Heart left ventricle (tissue), 13 donors: ENCODE measurements at regions not wholly inside any gene's neighbourhood (a gene's known extent, or its start where the extent isn't known, plus 50 kb on each side); places are given as distances from the start of the nearest gene placed in this dataset.

Source experiments
- POLR2A ChIP-seq, 2 donors: fragments of 450-650 bp; IDR thresholded peaks; one replicate each; pipeline ENCODE4 v1.6.1; 2017; ENCODE audit warnings: antibody characterized with exemption in 2 of 2, mild to moderate bottlenecking in 2 of 2, moderate library complexity in 2 of 2
- TF ChIP-seq, protein P1 (sequence below), 12 donors: fragments of 200-600 bp; sonication (generic) in 4 of 12; IDR thresholded peaks; one replicate each; pipeline versions ENCODE4 v1.5.0 to v1.8.0; 2018 to 2022; ENCODE audit warnings: antibody characterized with exemption in 12 of 12, mild to moderate bottlenecking in 5 of 12
- donor health status: ischemic (EF 13 %, LVEDD 7.1; RV severe dilation, severe dysfunction).
- donor health status: DM: no; HTN: yes; CAD: no.
- donor health status: DM: no; HTN: no; CAD: no.
- donor health status: ischemic (EF 25% LVEDD 6.9; RV normal size, moderate dysfunction).
- donor health status: ischemic (EF 25% LVEDD 5.7; RV mildly dilated, moderate dysfunction).
- donor health status: ischemic (EF 35%, LVEDD 5.7; RV mildly dilated, moderate dysfunction).
- donor health status: nonischemic (EF 11% LVEDD 7.7; RV severe dilation, severe dysfunction).
- donor health status: DM: yes; HTN: yes; CAD: no.
- donor health status: PGD.
- donor health status: ischemic (EF 29% LVEDD 5.4; RV normal size, mild dysfunction).
- donor health status: nonischemic (EF 23%, LVEDD 6.1; RV moderate dilation, normal function).

DNA sequence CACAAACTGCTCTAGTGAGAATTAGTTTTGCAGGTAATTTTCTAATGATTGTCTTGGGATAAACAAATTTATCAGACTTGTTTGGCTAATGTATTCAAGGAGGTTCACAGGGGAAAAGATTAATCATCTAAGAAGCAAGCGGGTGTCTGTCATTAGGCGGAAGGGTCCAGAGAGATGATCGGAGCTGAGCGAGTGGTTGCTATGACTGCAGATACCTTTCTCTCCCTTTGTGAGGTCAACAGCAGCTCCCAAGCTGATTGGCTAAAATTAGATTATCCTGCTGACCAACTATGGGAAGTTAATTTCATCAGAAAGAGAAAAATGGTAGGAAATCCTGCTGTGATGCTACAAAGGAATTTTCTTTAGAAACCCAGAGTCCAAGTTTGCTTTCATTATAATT is 276.0 kb downstream of the SOX2 start:
- TF ChIP-seq, protein P1, sequence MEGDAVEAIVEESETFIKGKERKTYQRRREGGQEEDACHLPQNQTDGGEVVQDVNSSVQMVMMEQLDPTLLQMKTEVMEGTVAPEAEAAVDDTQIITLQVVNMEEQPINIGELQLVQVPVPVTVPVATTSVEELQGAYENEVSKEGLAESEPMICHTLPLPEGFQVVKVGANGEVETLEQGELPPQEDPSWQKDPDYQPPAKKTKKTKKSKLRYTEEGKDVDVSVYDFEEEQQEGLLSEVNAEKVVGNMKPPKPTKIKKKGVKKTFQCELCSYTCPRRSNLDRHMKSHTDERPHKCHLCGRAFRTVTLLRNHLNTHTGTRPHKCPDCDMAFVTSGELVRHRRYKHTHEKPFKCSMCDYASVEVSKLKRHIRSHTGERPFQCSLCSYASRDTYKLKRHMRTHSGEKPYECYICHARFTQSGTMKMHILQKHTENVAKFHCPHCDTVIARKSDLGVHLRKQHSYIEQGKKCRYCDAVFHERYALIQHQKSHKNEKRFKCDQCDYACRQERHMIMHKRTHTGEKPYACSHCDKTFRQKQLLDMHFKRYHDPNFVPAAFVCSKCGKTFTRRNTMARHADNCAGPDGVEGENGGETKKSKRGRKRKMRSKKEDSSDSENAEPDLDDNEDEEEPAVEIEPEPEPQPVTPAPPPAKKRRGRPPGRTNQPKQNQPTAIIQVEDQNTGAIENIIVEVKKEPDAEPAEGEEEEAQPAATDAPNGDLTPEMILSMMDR (IDR thresholded peaks at IDR 0.05) = no peak
- TF ChIP-seq POLR2A (IDR thresholded peaks at IDR 0.05) = no peak
